Stimulated activated CD4-positive, alpha-beta T cell treated with anti-CD3 and anti-CD28 coated beads, Interleukin-4, amount 100 ng/mL, for 24 hours (primary cell): ENCODE measurements at regions not wholly inside any gene's neighbourhood (a gene's known extent, or its start where the extent isn't known, plus 50 kb on each side); places are given as distances from the start of the nearest gene placed in this dataset.
"Not testable (repeated sequence)": the region's sequence is repeated elsewhere in the genome, so short reads cannot be mapped to it uniquely, and the experiment has no call there.

ENCODE experiments used
- DNase-seq: peaks from one replicate; pipeline ENCODE4 v3.0.0-alpha.2; 2020

DNA sequence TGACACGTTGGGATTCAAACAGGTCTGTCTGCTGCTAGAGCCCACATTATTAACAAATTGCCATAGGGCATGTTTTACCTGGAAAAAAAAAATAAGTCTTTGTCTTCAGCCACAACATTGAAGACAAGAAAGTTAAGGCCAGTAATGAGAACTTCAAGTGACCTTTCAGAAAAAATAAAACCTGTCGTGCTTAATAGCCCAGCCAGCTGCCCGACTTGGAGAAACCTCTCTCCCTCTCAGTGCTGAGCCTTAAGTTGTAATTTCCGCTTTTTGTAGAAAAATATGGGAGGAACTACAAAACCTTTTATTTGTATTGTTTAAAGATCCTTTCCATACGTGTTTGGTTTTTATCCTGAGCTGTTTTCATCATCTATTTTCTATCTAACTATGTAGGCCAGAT is 454.3 kb upstream of the SLITRK6 start:
- not testable (repeated sequence) for DNase-seq

DNA sequence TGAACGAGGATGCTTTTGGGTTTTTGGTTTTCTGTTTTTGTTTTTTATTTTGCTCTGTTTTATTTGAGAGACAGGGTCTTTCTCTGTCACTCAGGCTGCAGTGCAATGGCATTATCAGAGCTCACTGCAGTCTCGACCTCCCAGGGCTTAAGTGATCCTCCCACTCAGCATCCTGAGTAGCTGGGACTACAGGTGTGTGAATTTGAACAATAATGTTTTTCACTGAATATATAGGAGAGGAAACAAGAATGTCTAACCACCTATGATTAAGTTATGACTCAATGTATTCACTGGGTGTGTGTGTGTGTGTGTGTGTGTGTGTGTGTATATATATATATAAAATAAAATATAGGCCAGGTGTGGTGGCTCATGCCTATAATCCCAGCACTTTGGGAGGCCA is 456.6 kb upstream of the SLITRK6 start:
- DNase-seq = not testable (repeated sequence)

DNA sequence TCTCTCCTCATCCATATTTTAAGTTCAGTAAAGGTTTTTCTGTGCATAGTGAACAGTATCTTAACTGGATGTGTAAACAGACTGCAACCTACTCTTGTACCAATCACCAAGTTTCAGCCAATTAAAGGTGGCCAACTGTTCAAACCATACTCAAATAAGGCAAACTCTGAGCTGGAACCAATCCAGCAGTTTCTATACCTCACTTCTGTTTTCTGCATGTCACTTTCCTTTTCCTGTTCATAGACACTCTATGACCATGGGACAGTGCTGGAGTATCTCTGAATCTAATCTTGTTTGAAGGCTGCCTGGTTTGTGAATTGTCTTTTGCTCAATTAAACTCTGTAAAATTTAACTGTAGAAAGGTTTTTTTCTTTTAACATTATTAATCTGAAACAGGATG is 470.3 kb upstream of the SLITRK6 start:
- no peak for DNase-seq

DNA sequence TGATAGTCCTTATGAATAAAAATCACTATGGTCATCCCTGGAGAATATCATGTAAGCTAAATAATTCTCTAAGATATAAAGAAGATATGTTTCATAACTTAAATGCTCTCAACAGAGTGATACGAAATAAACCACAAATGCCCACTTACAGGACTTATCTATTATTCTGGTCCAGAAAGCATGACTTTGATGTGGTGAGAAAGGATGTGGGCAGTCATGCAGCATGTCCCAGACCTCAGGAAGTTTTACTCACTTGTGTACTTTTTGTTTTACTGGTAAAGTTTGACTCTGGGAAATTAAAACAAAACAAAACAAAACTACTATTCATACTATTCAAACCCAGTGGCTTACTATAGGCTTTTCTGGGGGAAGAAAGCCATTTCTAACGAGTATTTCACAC is 483.2 kb upstream of the SLITRK6 start:
- DNase-seq = no peak

DNA sequence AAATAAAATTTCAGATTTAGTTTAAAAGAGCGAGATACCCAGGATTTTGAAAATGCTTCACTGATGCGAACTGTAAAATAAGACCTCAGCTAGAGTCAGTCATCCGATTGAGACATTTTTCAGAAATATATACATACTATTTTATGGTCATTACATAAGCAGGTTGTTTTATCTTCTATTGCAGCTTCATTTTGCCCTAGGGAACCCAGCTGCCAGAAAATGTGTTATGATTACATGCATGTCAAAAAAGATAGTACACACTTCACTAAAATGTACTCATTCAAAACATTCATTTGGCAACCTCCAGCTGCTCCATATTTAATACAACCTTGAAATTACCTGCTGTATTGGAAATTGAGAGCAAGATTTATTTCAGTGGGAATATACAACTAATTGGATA is 483.8 kb upstream of the SLITRK6 start:
- DNase-seq = no peak

DNA sequence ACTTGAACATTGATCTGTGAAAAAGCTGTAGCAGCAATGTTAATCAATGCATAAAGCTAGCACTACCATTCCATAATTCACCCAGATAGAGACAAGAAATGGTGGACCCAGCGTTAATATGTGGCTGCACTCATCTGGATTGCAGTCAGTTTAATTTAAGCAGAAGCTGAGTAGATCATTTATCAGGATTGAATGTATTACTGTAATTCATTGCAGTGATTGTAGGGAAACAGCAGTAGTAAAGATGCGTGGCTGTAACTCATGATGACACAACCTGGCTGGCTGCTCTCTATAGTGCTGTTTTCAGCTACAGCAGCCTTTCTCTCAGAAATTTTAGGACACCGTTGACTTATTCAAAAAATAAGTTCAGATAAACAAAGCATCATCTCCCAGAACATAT is 499.5 kb upstream of the SLITRK6 start:
- DNase-seq = no peak

DNA sequence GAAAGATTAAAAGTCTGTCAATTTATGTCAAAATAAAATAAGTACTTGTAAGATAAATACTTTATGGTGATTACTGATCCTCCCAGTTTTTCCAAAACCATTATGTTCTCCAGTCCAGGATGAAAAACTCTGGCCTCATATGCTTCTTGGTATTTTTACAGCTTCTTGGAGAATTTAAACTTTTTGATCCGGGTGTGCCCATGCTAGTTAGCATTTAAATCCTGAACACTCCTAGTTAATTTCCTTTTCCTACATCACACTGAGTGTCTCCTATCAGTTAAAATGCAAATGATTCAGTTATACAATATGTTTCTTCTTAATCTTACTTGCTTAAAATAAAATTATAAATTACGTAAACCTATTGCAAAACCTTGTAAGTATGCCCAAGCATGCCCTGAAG is 499.9 kb upstream of the SLITRK6 start:
- DNase-seq = no peak

DNA sequence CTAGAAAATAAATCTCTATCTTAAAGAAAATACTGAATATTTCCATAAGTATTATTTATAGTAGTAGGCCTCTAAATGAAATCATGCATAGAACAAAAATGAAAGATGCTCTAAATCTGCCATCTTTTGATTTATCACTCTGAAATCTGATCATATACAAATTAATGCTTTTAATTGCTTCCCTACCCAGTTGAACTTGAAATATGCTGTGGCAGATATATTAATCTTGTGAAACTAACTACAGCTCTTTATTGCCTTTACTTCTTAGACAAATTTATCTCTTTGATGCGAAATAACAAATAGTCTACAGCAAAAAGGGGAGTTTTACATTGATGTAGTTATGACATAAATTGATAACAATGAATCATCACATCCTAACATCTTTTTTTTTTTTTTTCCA is 510.7 kb upstream of the SLITRK6 start:
- no peak for DNase-seq

DNA sequence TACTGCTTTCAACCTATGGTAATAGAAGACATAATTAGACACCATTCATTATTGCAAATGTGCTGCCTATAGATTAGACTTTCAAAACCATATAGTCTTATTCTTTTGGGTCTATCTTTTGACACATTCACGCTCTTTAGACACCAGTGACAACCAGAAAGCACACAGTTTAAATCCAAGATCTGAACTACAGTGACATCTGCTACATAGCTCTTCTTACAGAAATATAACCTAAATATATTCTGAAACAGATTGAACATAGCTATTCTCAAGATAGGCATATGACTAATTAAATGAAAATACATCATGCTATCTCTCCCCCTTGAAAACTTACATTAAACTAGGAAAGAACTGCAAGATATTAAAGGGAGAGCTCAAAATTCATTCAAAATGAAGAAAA is 514.2 kb upstream of the SLITRK6 start:
- no peak for DNase-seq

DNA sequence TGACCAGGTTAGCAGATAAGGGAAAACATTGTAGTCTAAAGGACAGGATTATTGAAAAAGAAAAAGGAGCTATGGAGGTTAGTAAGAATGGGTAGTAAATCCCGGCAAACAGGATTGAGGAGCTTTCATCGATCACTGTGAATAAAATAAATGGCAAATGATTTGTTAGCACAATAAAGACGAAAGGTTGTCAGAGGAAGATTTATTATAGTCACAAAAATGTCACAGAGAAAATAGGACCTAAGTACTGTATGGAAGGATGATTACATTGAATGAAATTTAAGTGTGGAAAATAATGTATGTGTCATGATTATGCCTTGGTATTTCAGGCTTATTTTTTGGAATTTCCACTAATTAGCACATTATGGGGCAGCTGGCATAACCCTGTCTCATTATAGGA is 519.2 kb upstream of the SLITRK6 start:
- no peak for DNase-seq

DNA sequence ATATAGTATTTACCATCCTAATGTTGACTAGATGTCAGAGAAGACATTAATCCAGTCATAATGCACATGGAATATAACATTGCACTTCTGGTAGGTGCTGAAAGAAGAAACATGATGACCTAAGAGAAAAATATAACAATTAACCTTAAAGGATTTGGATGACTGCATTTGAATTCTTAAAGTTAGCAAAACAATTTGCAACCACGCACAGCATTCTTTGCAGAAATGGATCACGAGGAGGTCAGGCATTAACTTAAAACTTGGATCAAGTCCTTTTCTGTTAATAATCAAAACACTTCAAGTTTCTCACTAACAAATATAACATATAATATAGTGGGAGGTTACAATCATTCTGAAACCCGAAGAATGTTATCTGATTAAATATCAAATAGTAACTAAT is 525.0 kb upstream of the SLITRK6 start:
- no peak for DNase-seq

DNA sequence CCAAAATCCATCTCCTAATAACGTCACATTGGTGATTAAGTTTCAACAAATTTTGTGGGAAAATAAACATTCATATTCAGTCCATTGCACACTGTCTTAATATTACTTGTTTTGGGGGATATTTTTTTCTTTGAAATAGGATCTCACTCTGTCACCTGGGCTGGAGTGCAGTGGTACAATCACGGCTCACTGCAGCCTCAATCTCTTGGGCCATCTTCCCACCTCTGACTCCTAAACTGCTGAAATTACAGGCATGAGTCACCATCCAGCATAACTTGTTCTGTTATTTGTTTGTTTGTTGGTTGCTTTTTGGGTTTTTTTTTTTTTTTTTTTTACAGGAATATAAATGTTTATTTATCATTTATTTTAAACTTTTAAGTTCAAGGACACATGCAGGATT is 556.1 kb upstream of the SLITRK6 start:
- no peak for DNase-seq

DNA sequence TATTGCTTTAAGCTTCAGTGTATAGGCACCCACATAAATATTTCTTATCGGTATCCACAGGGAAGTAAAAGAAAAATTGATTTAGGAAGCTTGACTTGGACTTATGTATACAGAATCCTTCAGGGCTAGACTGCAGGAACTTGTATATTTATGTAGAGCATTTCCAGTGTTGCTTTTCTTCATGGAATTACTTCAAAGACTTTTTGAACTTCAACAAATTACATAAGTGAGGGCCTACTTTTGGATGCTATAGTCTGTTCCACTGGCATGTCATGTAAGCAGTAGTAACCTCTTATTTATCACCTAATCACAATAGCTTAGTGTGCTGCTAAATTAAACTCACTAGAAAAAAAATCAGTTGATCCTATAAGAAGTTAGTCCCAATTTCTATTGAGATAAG is 557.9 kb upstream of the SLITRK6 start:
- no peak for DNase-seq

DNA sequence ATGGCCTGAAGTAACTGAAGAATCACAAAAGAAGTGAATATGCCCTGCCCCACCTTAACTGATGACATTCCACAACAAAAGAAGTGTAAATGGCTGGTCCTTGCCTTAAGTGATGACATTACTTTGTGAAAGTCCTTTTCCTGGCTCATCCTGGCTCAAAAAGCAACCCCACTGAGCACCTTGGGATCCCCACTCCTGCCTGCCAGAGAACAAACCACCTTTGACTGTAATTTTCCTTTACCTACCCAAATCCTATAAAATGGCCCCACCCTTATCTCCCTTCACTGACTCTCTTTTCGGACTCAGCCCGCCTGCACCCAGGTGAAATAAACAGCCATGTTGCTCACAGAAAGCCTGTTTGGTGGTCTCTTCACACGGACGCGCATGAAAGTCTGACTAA is 564.5 kb upstream of the SLITRK6 start:
- DNase-seq = not testable (repeated sequence)

DNA sequence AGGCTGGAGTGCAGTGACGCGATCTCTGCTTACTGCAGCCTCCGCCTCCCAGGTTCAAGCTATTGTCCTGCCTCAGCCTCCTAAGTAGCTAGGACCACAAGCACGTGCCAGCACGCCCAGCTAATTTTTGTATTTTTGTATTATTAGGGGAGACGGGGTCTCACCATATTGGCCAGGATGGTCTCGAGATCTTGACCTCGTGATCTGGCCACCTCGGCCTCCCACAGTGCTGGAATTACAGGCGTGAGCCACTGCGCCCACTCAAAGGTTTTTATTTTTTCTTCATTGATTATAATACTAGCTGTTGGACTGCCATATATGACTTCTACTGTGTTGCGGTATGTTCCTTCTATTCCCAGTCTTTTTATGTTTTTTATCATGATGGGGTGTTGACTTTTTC is 569.7 kb upstream of the SLITRK6 start:
- no peak for DNase-seq

DNA sequence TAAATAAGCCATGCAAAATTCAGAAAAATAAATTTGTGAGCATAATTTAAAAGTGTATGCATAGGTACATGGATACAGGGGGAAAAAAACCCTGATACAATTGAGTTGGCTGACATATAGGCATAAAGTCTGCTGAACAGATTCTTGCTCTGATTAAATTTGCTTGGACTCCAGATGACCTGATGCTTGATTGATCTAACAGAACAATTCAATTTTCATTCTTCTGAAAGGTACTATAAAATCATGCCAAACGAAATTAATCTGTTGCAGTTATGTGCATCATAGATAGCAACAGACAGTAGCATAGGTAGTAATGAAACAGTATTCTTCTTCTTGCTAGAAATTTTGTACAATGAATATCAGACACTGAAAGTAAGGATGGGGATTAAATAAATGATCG is 578.2 kb upstream of the SLITRK6 start:
- DNase-seq = no peak

DNA sequence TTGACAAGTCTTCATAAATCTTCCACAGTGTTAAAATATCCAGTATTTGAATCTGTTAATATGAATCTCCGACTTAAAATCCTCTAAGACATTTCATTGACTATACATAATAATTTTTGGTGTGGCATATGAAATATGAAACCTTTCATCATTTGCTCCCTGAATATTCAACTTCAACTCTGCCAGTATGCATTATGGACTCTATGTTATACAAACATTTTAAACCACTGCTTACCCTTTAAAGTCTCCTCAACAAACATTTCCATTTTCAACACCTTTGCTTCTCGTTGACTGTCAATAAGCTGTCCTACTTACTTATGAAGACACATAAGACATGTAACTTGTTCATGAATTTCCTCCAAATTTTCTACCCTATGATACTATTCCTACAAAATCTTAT is 579.4 kb upstream of the SLITRK6 start:
- DNase-seq = no peak

DNA sequence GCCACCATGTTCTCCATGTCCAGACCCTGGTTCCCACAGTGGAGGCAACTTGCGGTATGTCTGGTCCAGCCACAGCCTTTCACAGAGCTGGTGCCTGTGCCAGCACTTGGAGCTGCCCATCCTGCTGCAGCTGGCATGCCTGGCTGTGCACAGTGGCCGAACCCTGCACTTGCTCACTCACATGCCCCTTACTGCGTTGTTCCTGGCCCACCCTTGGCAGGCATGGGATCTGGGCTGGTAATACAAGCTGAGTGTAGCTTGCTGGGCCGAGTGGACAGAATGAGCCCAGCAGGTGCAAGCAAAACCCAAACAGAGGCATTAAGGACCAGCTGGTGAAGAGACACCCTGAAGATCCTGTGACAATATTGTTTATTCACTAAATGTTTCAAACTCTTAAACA is 583.9 kb upstream of the SLITRK6 start:
- DNase-seq = no peak

DNA sequence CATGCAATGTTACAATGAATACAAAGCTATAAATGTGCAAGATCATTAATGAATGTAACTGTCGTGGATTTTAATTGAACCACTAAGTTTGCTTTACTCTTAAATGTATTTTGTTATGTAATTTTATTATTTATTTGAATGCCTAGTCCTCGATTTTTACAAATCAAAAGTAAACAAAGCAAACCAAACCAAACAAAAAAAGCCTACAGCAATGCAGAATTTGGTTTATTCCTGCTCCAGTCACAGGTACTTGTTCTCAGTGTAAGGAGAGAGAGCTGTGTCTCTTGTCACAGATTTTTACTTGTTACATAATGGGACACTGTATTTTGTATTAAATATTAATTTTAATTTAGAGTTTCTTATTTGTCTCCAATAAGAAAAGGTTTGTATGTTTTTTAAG is 584.3 kb upstream of the SLITRK6 start:
- DNase-seq = no peak

DNA sequence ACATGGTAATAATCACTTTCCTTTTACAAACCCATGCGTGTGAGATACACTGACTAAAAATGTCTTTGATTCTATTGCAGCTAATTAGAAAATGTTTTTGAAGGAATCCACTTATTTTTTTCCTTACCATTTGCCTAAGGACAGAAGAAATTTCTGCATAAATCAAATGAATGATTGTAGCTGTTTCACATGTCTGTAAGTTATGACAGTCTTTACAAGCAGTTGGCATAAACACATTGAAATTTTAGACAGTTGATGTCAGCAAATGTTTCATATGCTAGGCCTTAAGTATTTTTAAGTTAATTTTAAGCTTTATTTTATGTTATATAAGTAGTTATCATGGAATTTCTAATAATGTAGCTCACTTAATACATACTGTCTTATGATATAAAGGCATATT is 598.4 kb upstream of the SLITRK6 start:
- DNase-seq = no peak

DNA sequence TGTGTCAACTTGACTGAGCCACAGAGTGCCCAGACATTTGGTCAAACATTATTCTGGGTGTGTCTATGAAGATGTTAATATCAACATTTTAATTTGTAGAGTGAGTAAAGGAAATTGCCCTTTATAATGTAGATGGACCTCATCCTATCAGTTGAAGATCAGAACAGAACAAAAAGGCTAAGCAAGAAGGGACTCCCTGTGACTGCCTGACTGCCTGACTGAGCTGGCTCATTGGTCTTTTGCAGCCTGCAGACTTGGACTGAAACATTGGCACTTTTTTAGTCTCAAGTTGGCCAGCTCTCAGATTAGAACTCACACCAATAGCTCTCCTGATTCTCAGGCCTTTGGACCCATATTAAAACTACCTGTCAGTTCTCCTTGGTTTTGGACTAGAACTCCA is 600.4 kb upstream of the SLITRK6 start:
- no peak for DNase-seq

DNA sequence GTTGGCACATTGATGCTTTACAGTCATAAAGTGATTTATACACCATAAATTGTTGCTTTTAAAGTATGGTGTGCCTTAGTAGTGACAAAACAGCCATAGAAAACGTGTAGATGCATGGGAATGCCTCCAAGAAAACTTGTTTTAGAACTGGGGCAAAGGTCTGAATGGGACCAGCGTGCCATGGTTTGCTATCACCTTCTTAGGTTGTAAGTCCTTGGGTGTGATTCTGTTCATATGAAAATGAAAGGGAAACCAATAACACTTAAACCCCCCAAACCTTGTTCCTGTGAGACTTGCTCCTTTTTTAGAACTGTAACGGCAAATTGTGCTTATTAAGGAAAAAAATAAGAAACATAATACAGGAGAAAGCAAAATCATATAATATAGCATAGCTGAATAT is 603.3 kb upstream of the SLITRK6 start:
- no peak for DNase-seq

DNA sequence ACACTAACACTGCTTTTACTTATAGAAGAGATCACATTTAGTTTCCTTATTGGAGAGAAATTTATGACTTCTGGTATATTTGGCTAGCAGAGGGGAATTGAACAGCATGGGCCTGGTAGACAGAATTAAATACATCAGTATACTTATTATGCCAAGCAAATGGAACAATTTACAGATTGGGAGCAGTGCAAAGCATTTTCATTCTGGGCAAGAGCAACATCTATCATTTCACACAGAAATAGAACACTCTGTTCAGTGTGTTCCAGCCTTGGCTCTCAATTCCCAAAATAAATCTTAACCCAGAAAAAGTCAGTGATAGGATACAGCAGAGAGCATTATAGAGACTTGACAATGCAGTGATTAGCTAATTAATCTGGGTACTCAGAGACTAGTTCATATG is 604.0 kb upstream of the SLITRK6 start:
- DNase-seq = no peak

DNA sequence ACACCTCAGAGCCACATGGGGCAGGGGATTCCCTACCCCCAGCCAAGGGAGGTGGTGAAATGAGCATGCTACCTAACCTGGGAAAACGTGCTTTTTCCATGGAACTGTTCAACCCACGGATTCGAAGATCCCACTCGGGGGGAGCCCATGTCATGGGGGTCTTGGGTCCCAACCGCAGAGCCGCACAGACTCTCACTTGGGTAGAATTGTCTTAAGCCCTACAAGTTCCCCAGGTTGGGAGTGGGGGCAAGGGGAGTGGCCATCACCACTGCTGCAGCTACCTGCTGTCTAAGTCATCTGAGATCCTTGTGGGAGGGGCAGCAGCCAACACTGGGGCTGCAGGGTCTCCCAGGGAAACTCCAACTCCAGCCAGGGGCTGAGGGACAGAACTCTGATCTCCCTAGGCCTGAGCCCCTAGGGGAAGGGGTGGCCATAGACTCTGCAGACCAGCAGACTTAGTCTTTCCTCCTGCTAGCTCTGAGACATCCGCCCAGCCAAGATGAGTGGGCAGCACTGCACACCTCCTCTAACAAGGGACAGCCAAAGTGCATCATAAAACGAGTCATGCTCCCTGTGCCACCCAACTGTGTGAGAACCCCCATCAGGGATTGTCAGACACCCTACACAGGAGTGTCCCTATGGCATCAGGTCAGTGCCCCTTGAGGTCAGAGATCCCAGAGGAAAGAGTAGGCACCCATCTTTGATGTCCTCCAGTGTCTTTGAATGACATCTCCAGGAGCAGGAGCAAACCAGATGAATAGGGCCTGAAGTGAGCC is 610.4 kb upstream of the SLITRK6 start:
- no peak for DNase-seq

DNA sequence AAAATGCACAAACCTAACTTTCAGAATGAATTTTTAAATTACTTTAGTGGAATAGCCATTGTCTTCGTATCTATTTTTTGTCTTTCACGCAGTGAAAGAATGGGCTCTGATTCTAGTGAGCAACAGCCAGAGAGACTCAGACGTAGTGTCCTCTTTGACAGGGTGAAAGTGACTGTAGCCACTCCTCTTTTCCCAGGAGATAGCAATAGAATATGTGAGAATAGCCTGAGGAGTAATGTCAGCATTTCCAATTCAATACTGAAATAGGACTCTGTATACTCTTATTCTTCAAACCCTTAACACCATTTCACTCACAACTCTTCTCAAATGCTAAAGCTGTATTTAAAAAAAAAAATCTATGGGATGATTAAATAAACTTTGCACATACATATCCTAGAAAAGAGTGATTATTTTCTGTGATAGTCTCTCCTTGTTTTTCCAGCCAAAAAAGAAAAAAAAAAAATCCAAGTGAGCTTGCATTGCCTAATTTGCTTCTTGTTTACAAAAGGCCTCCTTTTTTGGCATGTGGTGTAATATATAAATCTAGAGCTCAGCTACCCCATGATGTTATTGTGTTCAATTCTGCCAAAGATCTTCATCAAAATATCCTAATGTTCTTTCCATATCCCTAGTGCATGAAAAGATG is 626.1 kb upstream of the SLITRK6 start:
- no peak for DNase-seq
